Transverse colon (tissue), 4 donors: ENCODE measurements at regions not wholly inside any gene's neighbourhood (a gene's known extent, or its start where the extent isn't known, plus 50 kb on each side); places are given as distances from the start of the nearest gene placed in this dataset.

Source experiments
- CTCF ChIP-seq, 5 experiments: fragments of 200-600 bp in 3 of 5; fragments of 450-650 bp in 2 of 5; sonication (generic) in 3 of 5; IDR thresholded peaks; 1 replicate in 2 of 5; 2 replicates in 3 of 5; pipeline ENCODE4 v1.5.1; 2016 to 2017; ENCODE audit warnings: antibody characterized with exemption in 5 of 5, inconsistent platforms in 3 of 5, mild to moderate bottlenecking in 2 of 5, moderate library complexity in 1 of 5
- POLR2A ChIP-seq: fragments of 450-650 bp; IDR thresholded peaks from one replicate; pipeline ENCODE4 v1.6.1; 2016; ENCODE audit warnings: antibody characterized with exemption, mild to moderate bottlenecking, moderate library complexity
- POLR2AphosphoS5 ChIP-seq, 3 donors: sonication (generic); formaldehyde crosslinking; IDR thresholded peaks; one replicate each; pipeline ENCODE4 v1.6.1; 2016; ENCODE audit warnings: antibody characterized with exemption in 3 of 3

DNA sequence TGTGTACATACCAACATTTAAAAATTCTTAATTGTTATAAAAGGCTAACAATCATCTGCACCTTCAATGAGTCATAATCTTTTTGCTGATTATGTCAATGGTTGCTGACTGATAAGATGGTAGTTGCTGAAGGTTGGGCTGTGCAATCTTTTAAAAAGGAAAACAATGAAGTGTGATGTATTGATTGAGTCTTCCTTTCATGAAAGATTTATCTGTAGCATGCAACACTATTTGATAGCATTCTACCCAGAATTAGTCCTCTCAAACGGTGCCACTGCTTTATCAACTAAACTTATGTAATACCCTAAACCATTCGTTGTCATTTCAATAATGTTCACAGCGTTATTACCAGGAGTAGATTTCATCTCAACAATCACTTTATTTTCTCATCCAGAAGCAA lies 2360.6 kb downstream of the PCDH9 start:
- TF ChIP-seq CTCF (IDR thresholded peaks at IDR 0.05) (no peak), POLR2A (no peak), POLR2AphosphoS5 (IDR thresholded peaks at IDR 0.05) (no peak)
